ENCODE measurements at regions not wholly inside any gene's neighbourhood (a gene's known extent, or its start where the extent isn't known, plus 50 kb on each side); places are given as distances from the start of the nearest gene placed in this dataset.

DNA sequence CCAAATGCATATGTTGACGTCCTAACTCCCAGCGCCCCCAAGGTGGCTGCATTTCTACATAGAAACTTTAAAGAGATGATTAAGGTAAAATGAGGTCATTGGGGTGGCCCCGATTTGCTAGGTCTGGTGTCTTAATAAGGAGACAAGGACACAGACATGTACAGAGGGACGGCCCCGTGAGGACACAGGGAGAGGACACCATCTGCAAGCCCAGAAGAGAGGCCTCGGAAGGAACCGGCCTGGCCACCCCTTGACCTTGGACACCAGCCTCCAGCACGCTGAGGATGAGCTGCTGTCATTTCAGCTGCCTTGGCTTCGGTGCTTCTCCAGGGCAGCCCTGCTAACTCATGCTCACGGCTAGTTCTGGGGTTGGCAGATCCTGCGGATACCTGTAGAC is 73.2 kb downstream of the MRPL36 start:
- H3K9ac ChIP-seq (ENCODE audit: low read length) = no peak overlapping the region
- H3K27me3 ChIP-seq (replicated peaks; ENCODE audit: insufficient read depth, low read length) = peaks cover 21% of the 10 kb centered on the region
- no peaks in the 10 kb centered on the region for H3K9me3 ChIP-seq (replicated peaks; ENCODE audit: insufficient read depth, low read length)
- no peak overlapping the region for H2AFZ ChIP-seq (ENCODE audit: low read length)
- H3K79me2 ChIP-seq (ENCODE audit: low read length) = no peaks in the 10 kb centered on the region
- no peak overlapping the region for H3K27ac ChIP-seq (ENCODE audit: low read length)
- H4K20me1 ChIP-seq (ENCODE audit: insufficient read depth, low read length) = no peaks in the 10 kb centered on the region
- H3F3A ChIP-seq (ENCODE audit: insufficient read depth, low read length) = peaks cover 6% of the 10 kb centered on the region
- H3K9me2 ChIP-seq (replicated peaks; ENCODE audit: insufficient read depth, low read length) = no peaks in the 10 kb centered on the region
- H3K4me3 ChIP-seq (ENCODE audit: low read length) = no peak overlapping the region
- TF ChIP-seq EZH2 (optimal IDR thresholded peaks at IDR 0.05; ENCODE audit: low read depth, low read length) (no peak), EZH2phosphoT487 (IDR thresholded peaks at IDR 0.05; ENCODE audit: low read length) (no peak)
- TF ChIP-seq, protein P1, sequence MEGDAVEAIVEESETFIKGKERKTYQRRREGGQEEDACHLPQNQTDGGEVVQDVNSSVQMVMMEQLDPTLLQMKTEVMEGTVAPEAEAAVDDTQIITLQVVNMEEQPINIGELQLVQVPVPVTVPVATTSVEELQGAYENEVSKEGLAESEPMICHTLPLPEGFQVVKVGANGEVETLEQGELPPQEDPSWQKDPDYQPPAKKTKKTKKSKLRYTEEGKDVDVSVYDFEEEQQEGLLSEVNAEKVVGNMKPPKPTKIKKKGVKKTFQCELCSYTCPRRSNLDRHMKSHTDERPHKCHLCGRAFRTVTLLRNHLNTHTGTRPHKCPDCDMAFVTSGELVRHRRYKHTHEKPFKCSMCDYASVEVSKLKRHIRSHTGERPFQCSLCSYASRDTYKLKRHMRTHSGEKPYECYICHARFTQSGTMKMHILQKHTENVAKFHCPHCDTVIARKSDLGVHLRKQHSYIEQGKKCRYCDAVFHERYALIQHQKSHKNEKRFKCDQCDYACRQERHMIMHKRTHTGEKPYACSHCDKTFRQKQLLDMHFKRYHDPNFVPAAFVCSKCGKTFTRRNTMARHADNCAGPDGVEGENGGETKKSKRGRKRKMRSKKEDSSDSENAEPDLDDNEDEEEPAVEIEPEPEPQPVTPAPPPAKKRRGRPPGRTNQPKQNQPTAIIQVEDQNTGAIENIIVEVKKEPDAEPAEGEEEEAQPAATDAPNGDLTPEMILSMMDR (IDR thresholded peaks at IDR 0.05; ENCODE audit: low read length) = no peak
- DNase-seq = no peak
- H3K36me3 ChIP-seq (replicated peaks; ENCODE audit: insufficient read depth, low read length) = no peaks in the 10 kb centered on the region
- H3K4me1 ChIP-seq (ENCODE audit: low read length) = peaks cover 6% of the 10 kb centered on the region; the same call in 1 of the 2 replicates
- no peak overlapping the region for H3K4me2 ChIP-seq (ENCODE audit: low read depth, low read length)

DNA sequence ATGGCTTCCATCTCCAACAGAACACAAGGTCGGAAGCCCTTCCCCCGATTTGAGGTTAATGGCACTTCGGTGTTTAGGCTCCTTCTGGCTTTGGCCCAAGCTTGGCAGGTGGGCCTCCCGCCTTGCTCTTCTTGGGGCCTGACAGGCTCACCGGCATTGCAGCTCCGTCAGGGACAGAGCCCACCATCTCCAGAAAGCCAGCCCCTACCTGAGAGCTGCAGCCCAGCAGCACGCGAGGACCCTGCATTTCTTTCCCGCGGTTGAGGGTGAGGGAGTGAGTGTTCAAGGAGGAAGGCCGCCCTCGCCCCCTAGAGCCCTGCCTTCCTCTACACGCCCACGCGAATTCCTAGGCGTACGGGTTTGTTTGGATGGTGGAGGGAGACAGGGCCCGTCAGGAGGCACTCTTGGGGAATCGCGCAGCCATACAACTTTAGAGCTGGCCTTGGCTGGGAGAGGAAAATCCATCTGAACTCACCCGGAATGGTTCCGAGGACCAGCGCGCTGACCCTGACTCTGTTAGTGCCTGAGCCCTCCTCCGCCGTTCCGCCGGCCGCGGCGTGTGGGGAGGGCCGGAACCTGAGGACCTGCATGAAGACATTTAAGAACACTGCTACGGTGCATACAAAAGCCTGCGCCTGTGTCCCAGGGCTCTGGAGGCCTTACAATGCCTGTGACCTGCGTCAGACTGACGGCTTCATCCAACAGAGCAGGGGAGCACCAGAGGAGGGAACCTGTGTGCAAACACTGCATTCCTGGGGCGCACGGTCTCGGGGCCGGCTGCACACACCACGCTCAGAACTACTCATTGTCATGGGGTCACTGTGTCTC is 73.8 kb downstream of the MRPL36 start:
- no peaks in the 10 kb centered on the region for H3K36me3 ChIP-seq (replicated peaks; ENCODE audit: insufficient read depth, low read length)
- H3K4me2 ChIP-seq (ENCODE audit: low read depth, low read length) = no peak overlapping the region
- H3F3A ChIP-seq (ENCODE audit: insufficient read depth, low read length) = peaks cover 6% of the 10 kb centered on the region
- no peak overlapping the region for H2AFZ ChIP-seq (ENCODE audit: low read length)
- no peaks in the 10 kb centered on the region for H3K79me2 ChIP-seq (ENCODE audit: low read length)
- H3K4me3 ChIP-seq (ENCODE audit: low read length) = no peak overlapping the region
- peaks cover 27% of the 10 kb centered on the region for H3K27me3 ChIP-seq (replicated peaks; ENCODE audit: insufficient read depth, low read length)
- no peak overlapping the region for H3K9ac ChIP-seq (ENCODE audit: low read length)
- no peak overlapping the region for H3K27ac ChIP-seq (ENCODE audit: low read length)
- peaks cover 6% of the 10 kb centered on the region; the same call in 1 of the 2 replicates for H3K4me1 ChIP-seq (ENCODE audit: low read length)
- H3K9me2 ChIP-seq (replicated peaks; ENCODE audit: insufficient read depth, low read length) = no peaks in the 10 kb centered on the region
- no peak for DNase-seq
- H3K9me3 ChIP-seq (replicated peaks; ENCODE audit: insufficient read depth, low read length) = no peaks in the 10 kb centered on the region
- TF ChIP-seq, protein P1 (IDR thresholded peaks at IDR 0.05; ENCODE audit: low read length) = no peak
- TF ChIP-seq EZH2 (optimal IDR thresholded peaks at IDR 0.05; ENCODE audit: low read depth, low read length) (no peak), EZH2phosphoT487 (IDR thresholded peaks at IDR 0.05; ENCODE audit: low read length) (no peak)
- H4K20me1 ChIP-seq (ENCODE audit: insufficient read depth, low read length) = no peaks in the 10 kb centered on the region

DNA sequence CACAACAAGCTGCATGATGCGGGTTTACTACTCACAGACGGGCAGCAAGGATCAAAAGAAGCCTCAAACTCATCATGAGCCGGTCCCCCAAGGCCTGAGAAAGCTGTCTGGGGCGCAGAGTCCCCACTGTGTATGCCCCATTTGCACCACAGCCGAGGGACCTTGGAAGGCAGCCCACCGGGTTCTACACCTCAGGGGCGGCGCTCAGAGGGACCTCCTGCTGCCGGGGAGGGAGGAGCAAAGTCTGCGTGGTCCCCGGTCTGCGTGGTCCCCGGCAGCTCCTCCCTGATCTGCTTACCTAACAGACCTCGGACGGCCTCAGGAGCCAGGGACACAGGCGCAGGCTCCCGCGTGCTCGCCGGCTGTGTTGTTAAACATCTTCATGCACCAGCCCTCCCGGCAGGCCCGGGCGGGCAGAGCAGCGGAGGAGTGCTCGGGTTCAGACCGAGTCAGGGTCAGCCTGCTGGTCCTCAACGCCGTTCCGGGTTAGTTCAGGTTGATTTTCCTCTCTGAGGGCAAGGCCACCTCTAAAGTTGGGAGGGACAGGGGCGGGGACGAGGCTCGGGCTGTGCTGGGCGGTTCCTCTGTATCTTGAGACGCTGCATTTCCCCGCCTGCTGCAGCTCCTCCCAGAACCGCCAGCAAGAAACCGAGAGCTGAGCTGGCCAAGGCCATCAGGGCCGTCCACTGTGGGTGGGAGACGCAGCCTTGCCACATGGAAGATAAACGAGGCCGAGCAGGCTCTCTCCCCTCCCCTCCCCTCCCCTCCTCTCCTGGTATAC is 74.6 kb downstream of the MRPL36 start:
- H3K27me3 ChIP-seq (replicated peaks; ENCODE audit: insufficient read depth, low read length) = peaks cover 32% of the 10 kb centered on the region
- H3K4me3 ChIP-seq (ENCODE audit: low read length) = no peak overlapping the region
- no peaks in the 10 kb centered on the region for H3K79me2 ChIP-seq (ENCODE audit: low read length)
- no peak overlapping the region for H3K4me2 ChIP-seq (ENCODE audit: low read depth, low read length)
- H3K27ac ChIP-seq (ENCODE audit: low read length) = no peak overlapping the region
- H3K9me3 ChIP-seq (replicated peaks; ENCODE audit: insufficient read depth, low read length) = no peaks in the 10 kb centered on the region
- no peaks in the 10 kb centered on the region for H3K9me2 ChIP-seq (replicated peaks; ENCODE audit: insufficient read depth, low read length)
- H3F3A ChIP-seq (ENCODE audit: insufficient read depth, low read length) = peaks cover 6% of the 10 kb centered on the region
- no peaks in the 10 kb centered on the region for H3K36me3 ChIP-seq (replicated peaks; ENCODE audit: insufficient read depth, low read length)
- peaks cover 6% of the 10 kb centered on the region; the same call in 1 of the 2 replicates for H3K4me1 ChIP-seq (ENCODE audit: low read length)
- H2AFZ ChIP-seq (ENCODE audit: low read length) = no peak overlapping the region
- no peak for DNase-seq
- no peak for TF ChIP-seq EZH2 (optimal IDR thresholded peaks at IDR 0.05; ENCODE audit: low read depth, low read length)
- no peak for TF ChIP-seq EZH2phosphoT487 (IDR thresholded peaks at IDR 0.05; ENCODE audit: low read length)
- TF ChIP-seq, protein P1 (IDR thresholded peaks at IDR 0.05; ENCODE audit: low read length) = no peak
- no peaks in the 10 kb centered on the region for H4K20me1 ChIP-seq (ENCODE audit: insufficient read depth, low read length)
- no peak overlapping the region for H3K9ac ChIP-seq (ENCODE audit: low read length)
